ENCODE measurements at regions not wholly inside any gene's neighbourhood (a gene's known extent, or its start where the extent isn't known, plus 50 kb on each side); places are given as distances from the start of the nearest gene placed in this dataset.

DNA sequence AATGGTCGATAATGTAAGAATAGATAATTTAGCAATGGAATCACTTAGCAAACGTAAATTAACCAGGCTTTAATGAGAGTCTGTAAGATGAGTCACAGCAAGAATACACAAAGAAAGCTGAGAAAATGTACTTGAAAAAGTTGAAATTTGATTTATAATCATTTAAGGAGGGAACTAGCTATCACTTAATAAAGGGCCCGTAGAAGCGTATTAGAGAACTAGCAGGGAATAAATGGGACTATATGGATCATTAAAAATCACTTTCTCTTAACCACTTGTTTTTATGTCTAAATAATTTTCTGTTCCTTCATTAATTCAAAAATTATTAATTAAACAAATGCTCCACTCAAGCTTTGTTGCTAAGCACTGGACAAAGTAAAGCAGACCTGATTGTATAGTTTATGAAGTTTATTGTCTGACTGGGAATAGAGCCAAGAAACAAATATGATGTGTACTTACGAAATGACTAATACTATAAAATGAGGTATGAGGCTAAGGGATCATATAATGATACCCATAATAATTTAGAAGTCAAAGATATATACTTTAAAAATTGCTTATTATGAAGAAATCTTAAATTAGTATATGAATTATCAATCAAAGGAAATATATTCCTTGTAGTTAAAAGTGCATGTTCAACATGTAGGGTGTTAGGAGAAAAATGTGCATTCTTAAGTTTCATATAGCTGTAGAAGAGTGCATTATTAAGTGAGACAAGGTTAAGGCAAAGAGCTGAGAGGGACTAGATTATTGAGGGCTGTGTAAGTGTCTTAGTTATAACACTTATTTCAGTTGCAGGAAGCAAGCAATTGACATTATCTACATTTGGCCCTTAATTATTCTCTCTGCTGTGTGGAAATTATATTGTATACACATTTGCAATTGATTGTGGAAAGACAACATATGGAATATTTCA is 196.8 kb downstream of the PRDM9 start:
- H3K9me2 ChIP-seq (replicated peaks; ENCODE audit: control insufficient read depth, low read length): no peaks in the 10 kb centered on the region
- H3K36me3 ChIP-seq (ENCODE audit: control insufficient read depth, low read length): no peaks in the 10 kb centered on the region
- H3F3A ChIP-seq (ENCODE audit: control insufficient read depth, insufficient read depth): no peaks in the 10 kb centered on the region
- no peak overlapping the region for H3K4me3 ChIP-seq (ENCODE audit: low read length)
- no peaks in the 10 kb centered on the region for H3K27me3 ChIP-seq (ENCODE audit: control insufficient read depth, low read length)
- no peak for TF ChIP-seq EZH2phosphoT487 (IDR thresholded peaks at IDR 0.05; ENCODE audit: borderline replicate concordance, low read length)
- TF ChIP-seq CTCF (IDR thresholded peaks at IDR 0.05; ENCODE audit: low read depth, low read length, poor library complexity, severe bottlenecking): no peak
- no peaks in the 10 kb centered on the region for H3K79me2 ChIP-seq (ENCODE audit: control insufficient read depth, low read length)
- H4K20me1 ChIP-seq (ENCODE audit: control insufficient read depth, insufficient read depth, low read depth, low read length): no peaks in the 10 kb centered on the region
- no peak overlapping the region for H3K27ac ChIP-seq (ENCODE audit: low read depth, low read length)
- H3K4me1 ChIP-seq (ENCODE audit: control insufficient read depth, low read length): no peaks in the 10 kb centered on the region
- no peaks in the 10 kb centered on the region for H3K9me3 ChIP-seq (ENCODE audit: control insufficient read depth, insufficient read depth, low read length)
- no peak overlapping the region for H3K4me2 ChIP-seq (ENCODE audit: low read length)

DNA sequence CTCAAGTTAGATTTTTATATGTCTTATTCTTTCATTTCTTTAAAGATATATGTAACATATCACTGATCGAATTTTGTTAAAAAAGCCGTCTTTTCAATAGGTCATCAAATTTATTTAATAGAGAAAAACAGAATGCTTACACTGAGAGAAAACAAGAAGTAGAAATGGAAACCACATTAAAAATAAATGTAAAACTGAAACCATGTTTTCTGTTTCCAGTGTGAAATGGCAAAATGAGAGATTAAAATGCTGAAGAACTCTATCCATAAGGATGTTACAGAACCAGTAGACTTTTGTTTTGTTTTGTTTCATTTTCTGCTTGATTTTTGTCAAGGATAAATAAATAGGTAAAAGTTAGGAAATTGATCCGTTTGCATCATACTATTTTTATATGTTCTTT is 210.1 kb downstream of the PRDM9 start:
- H3K9me2 ChIP-seq (replicated peaks; ENCODE audit: control insufficient read depth, low read length): no peaks in the 10 kb centered on the region
- H3K4me3 ChIP-seq (ENCODE audit: low read length): no peak overlapping the region
- H3K27ac ChIP-seq (ENCODE audit: low read depth, low read length): no peak overlapping the region
- no peaks in the 10 kb centered on the region for H3K79me2 ChIP-seq (ENCODE audit: control insufficient read depth, low read length)
- no peak for TF ChIP-seq EZH2phosphoT487 (IDR thresholded peaks at IDR 0.05; ENCODE audit: borderline replicate concordance, low read length)
- no peak for TF ChIP-seq CTCF (IDR thresholded peaks at IDR 0.05; ENCODE audit: low read depth, low read length, poor library complexity, severe bottlenecking)
- no peaks in the 10 kb centered on the region for H3K27me3 ChIP-seq (ENCODE audit: control insufficient read depth, low read length)
- H4K20me1 ChIP-seq (ENCODE audit: control insufficient read depth, insufficient read depth, low read depth, low read length): no peaks in the 10 kb centered on the region
- H3K4me1 ChIP-seq (ENCODE audit: control insufficient read depth, low read length): no peaks in the 10 kb centered on the region
- H3K4me2 ChIP-seq (ENCODE audit: low read length): no peak overlapping the region
- H3K36me3 ChIP-seq (ENCODE audit: control insufficient read depth, low read length): no peaks in the 10 kb centered on the region
- no peaks in the 10 kb centered on the region for H3K9me3 ChIP-seq (ENCODE audit: control insufficient read depth, insufficient read depth, low read length)
- H3F3A ChIP-seq (ENCODE audit: control insufficient read depth, insufficient read depth): no peaks in the 10 kb centered on the region

DNA sequence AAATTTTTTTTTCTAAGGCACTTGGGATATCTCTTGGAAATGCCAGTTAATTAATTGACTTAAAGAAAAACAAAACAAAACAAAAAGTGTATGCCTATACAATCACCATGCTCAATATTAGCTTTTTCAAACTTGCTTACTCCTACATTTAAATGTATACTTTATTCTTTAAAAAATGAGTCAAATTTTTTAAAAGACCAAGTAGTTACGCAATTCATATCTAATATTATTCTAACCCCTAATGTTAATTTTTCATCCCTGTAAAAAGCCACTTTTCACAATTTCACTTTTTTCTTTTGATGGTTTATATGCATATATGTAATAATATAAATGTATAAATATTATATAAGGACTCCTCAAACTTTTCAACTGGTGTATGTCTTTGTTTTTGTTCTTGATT is 211.2 kb downstream of the PRDM9 start:
- Histone ChIP-seq H3K27me3 (ENCODE audit: control insufficient read depth, low read length) (no peaks in the 10 kb centered on the region), H3K4me3 (ENCODE audit: low read length) (no peak overlapping the region), H4K20me1 (ENCODE audit: control insufficient read depth, insufficient read depth, low read depth, low read length) (no peaks in the 10 kb centered on the region), H3K36me3 (ENCODE audit: control insufficient read depth, low read length) (no peaks in the 10 kb centered on the region), H3K4me1 (ENCODE audit: control insufficient read depth, low read length) (no peaks in the 10 kb centered on the region), H3K4me2 (ENCODE audit: low read length) (no peak overlapping the region), H3F3A (ENCODE audit: control insufficient read depth, insufficient read depth) (no peaks in the 10 kb centered on the region), H3K9me3 (ENCODE audit: control insufficient read depth, insufficient read depth, low read length) (no peaks in the 10 kb centered on the region), H3K79me2 (ENCODE audit: control insufficient read depth, low read length) (no peaks in the 10 kb centered on the region), H3K9me2 (replicated peaks; ENCODE audit: control insufficient read depth, low read length) (no peaks in the 10 kb centered on the region), H3K27ac (ENCODE audit: low read depth, low read length) (no peak overlapping the region)
- no peak for TF ChIP-seq EZH2phosphoT487 (IDR thresholded peaks at IDR 0.05; ENCODE audit: borderline replicate concordance, low read length)
- no peak for TF ChIP-seq CTCF (IDR thresholded peaks at IDR 0.05; ENCODE audit: low read depth, low read length, poor library complexity, severe bottlenecking)
